HUES48 (cell line): ENCODE measurements at regions not wholly inside any gene's neighbourhood (a gene's known extent, or its start where the extent isn't known, plus 50 kb on each side); places are given as distances from the start of the nearest gene placed in this dataset.
"Not testable (repeated sequence)": the region's sequence is repeated elsewhere in the genome, so short reads cannot be mapped to it uniquely, and the experiment has no call there.

Experiments used
- H3K27ac ChIP-seq: one replicate; pipeline ENCODE4 v1.7.0; 2013; ENCODE audit warnings: low read depth, low read length, inconsistent platforms
- H3K27me3 ChIP-seq: 2 replicates; pipeline ENCODE4 v1.6.1; 2013; ENCODE audit warnings: mild to moderate bottlenecking, low read length; ENCODE audit not compliant: control insufficient read depth, insufficient read depth
- H3K36me3 ChIP-seq: 2 replicates; pipeline ENCODE4 v1.6.1; 2013; ENCODE audit warnings: low read length; ENCODE audit not compliant: control insufficient read depth, insufficient read depth
- H3K4me1 ChIP-seq: 2 replicates; pipeline ENCODE4 v1.6.1; 2013; ENCODE audit warnings: mild to moderate bottlenecking, low read length; ENCODE audit not compliant: control insufficient read depth, insufficient read depth
- H3K4me3 ChIP-seq: 2 replicates; pipeline ENCODE4 v1.5.1; 2013; ENCODE audit warnings: mild to moderate bottlenecking, low read depth, low read length
- H3K9ac ChIP-seq: 2 replicates; pipeline ENCODE4 v1.6.1; 2013; ENCODE audit warnings: mild to moderate bottlenecking, low read depth, low read length, moderate library complexity
- H3K9me3 ChIP-seq: 2 replicates; pipeline ENCODE4 v1.6.1; 2013; ENCODE audit warnings: low read length; ENCODE audit not compliant: control insufficient read depth, insufficient read depth

DNA sequence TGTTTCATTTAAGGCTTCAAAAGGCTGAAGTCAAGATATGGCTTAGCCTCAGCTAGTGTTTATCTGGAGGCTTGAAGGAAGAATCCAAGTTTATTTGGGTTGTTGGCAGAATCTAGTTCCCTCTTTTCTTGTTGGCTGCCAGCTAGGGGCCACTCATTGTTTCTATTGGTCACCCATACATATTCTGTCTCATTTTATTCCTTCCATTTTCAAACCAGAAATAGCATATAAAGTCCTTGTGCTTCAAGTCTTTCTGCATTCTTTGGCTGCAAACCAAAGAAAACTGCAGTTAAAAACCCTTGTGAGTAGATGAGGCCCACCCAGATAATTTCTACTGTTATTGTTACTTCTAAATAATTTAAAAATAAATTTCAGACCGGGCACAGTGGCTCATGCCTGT, 301.7 kb downstream of the OXSM start:
- H3K27ac ChIP-seq, result no peak overlapping the region
- no peak overlapping the region for H3K9ac ChIP-seq
- peaks cover 30% of the 10 kb centered on the region for H3K9me3 ChIP-seq
- no peaks in the 10 kb centered on the region for H3K36me3 ChIP-seq
- H3K4me3 ChIP-seq, result no peak overlapping the region
- H3K27me3 ChIP-seq, result no peaks in the 10 kb centered on the region
- H3K4me1 ChIP-seq, result no peaks in the 10 kb centered on the region

DNA sequence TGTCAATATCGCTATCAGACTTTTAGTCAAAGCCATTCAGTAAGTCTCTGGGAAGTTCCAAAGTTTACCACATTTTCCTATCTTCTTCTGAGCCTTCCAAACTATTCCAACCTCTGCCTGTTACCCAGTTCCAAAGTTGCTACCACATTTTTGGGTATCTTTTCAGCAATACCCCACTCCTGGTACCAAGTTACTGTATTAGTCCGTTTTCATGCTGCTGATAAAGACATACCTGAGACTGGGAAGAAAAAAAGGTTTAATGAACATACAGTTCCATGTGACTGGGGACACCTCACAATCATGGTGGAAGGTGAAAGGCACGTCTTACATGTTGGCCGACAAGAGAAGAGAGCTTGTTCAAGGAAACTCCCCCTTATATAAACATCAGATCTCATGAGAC, 307.2 kb downstream of the OXSM start:
- not testable (repeated sequence) for H3K27me3 ChIP-seq, H3K4me3 ChIP-seq, H3K27ac ChIP-seq, H3K9ac ChIP-seq, H3K4me1 ChIP-seq, H3K36me3 ChIP-seq, H3K9me3 ChIP-seq

DNA sequence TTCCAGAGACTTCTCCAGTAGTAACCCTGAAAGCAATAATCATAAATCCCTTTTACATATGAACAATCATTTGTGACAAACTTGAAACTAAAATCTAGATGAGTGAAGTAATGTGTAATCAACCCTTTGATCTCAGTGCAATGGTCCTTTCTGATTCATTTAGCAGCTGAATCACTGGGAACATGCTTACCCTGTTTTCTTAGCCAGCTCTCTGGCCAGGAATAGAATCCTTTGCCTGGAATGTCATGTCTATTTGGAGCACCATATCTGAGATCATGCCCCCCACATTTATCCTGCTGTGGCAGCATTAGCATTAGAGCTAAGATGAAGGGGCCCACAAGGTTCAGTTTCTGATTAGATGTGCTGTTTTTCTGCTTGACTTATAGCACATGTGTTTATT, 309.8 kb downstream of the OXSM start:
- peaks cover 2% of the 10 kb centered on the region; the same call in 1 of the 2 replicates for H3K4me1 ChIP-seq
- no peak overlapping the region for H3K27ac ChIP-seq
- H3K9me3 ChIP-seq, result peaks cover 9% of the 10 kb centered on the region; the same call in 1 of the 2 replicates
- no peak overlapping the region for H3K9ac ChIP-seq
- no peaks in the 10 kb centered on the region for H3K27me3 ChIP-seq
- no peak overlapping the region for H3K4me3 ChIP-seq
- no peaks in the 10 kb centered on the region for H3K36me3 ChIP-seq

DNA sequence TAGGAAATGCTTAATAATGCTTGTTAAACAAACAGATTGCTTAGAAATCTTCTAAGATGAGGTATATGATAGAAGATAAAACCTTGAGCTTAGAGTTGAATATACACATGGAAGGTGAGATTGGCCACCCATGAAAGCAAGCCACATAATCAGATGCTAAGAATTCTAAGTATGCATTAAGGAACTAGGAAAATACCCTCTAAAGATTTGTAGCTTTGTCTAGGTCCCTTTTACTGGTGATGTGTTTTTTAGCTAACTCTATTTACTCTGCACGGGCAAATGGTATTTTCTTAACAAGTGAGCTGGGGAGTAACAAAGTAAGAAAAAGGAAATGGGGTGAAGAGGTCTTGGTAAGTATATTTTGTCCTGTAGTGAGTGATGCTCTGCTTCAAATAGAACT, 310.3 kb downstream of the OXSM start:
- H3K4me1 ChIP-seq, result peaks cover 7% of the 10 kb centered on the region; the same call in 1 of the 2 replicates
- no peak overlapping the region for H3K9ac ChIP-seq
- H3K9me3 ChIP-seq, result peaks cover 9% of the 10 kb centered on the region; the same call in 1 of the 2 replicates
- H3K27me3 ChIP-seq, result no peaks in the 10 kb centered on the region
- H3K27ac ChIP-seq, result no peak overlapping the region
- H3K36me3 ChIP-seq, result no peaks in the 10 kb centered on the region
- H3K4me3 ChIP-seq, result no peak overlapping the region

DNA sequence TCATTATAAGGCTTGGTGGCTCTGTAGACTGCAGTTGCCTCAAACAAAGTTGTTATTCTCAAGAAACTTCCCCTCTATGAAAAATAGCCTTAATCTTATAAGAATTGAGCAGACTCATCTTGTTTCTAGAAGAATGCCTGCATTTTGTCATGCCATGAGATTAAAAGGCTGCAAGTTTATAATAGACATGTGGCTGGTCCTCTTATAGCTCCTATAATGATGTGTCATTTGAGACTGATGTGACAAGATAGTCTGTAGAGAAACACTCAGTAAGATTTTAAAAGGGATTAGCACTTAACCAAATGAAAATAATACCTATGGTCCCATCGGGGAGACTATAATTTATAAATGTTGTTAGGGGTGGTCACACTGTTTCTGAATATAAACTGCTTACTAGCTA, 312.5 kb downstream of the OXSM start:
- Histone ChIP-seq H3K27ac (no peak overlapping the region), H3K9ac (no peak overlapping the region), H3K27me3 (no peaks in the 10 kb centered on the region), H3K4me1 (peaks cover 15% of the 10 kb centered on the region), H3K4me3 (no peak overlapping the region), H3K36me3 (no peaks in the 10 kb centered on the region), H3K9me3 (0 out of 2 replicates have a peak, but pooled peaks cover 5% of the 10 kb centered on the region)

DNA sequence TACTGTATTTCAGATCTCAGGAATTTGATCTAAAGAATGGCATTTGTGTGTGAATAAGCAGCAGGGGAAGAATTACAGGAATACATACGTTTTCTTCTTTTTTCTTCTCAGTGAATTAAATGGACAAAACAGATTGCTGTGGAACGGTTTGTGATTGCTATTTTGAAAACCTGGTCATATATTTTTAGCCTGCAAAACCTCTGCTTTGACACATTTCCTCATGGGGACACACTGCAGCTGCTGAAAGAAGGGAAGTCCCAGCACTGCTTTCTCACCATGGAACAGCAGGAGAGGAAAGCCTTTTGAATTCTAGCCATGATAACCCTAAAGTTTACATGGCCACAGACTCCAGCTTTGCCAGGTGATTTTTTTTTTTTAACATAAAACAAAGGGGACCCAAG, 315.0 kb downstream of the OXSM start:
- Histone ChIP-seq H3K27ac (no peak overlapping the region), H3K4me1 (peaks cover 15% of the 10 kb centered on the region), H3K27me3 (no peaks in the 10 kb centered on the region), H3K36me3 (no peaks in the 10 kb centered on the region), H3K4me3 (no peak overlapping the region), H3K9ac (no peak overlapping the region), H3K9me3 (no peaks in the 10 kb centered on the region)

DNA sequence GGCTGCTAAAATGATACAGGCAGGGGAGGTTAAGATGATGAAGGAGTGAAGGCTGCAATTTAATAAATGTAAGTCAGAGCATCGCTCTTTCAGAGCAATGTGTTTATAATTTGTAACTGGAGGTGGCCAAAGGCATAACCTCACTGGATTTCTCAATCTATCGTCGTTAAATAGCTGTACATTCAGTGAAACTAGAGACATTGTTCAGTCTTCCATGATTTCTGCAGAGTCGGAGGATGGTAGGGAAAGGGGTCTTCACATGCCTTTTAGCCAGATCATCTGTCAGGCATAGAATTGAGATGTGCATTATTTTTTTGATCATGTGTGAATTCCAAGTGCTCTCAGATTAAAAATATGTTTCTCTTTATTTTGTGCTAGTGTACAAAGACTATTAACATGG, 315.4 kb downstream of the OXSM start:
- Histone ChIP-seq H3K4me3 (no peak overlapping the region), H3K4me1 (peaks cover 15% of the 10 kb centered on the region), H3K9me3 (no peaks in the 10 kb centered on the region), H3K27me3 (no peaks in the 10 kb centered on the region), H3K36me3 (no peaks in the 10 kb centered on the region), H3K27ac (no peak overlapping the region), H3K9ac (no peak overlapping the region)

DNA sequence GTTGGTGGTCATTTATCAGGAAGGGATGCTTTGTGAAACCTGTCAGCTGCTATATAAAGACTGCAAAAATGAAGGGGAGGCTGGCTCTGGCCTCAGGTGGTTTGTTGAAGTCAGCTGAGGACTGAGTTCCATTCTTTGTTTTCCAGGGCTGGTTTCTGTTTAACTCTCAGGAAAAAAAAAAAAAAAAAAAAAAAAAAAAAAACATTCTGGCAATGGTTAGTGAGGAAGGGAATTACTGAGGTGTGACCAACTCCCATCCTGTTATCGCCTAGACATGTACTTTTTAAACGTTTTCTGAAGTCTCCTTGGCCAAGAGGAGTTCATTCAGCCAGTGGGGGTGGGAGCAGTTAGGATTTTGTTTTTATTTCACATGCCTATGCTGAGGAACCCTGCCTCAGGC, 316.3 kb downstream of the OXSM start:
- Histone ChIP-seq H3K27ac (no peak overlapping the region), H3K27me3 (no peaks in the 10 kb centered on the region), H3K4me3 (no peak overlapping the region), H3K9ac (no peak overlapping the region), H3K36me3 (no peaks in the 10 kb centered on the region), H3K9me3 (no peaks in the 10 kb centered on the region), H3K4me1 (peaks cover 15% of the 10 kb centered on the region)

DNA sequence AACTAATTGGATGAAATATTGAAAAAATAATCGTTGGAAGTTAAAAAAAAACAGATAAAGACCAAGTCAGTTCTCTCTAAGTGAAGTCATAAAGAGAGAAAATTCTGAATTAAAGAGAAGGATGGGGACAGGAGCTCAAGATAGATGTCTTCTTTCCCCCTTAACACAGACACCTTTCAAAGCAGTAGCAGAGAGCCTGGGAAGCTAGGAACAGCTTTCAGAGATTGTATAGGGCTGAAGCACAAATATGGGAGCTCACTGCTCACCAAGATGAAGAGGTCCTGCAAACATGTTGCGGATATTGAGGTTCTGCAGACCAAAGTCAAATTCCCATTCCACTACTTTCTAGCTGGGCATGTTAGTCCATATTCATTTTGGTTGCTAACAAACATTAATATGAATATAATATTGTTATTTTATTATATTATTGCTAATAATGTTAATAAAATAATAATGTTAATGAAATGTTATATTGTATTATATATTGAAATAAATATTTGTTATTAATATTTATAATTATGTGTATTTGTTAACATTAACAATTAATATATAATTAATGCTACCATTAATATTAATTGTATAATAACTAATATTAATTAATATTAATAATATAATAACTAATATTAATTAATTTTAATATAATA, 319.1 kb downstream of the OXSM start:
- Histone ChIP-seq H3K9ac (no peak overlapping the region), H3K4me3 (no peak overlapping the region), H3K4me1 (peaks cover 15% of the 10 kb centered on the region), H3K36me3 (no peaks in the 10 kb centered on the region), H3K27ac (no peak overlapping the region), H3K27me3 (no peaks in the 10 kb centered on the region), H3K9me3 (no peaks in the 10 kb centered on the region)

DNA sequence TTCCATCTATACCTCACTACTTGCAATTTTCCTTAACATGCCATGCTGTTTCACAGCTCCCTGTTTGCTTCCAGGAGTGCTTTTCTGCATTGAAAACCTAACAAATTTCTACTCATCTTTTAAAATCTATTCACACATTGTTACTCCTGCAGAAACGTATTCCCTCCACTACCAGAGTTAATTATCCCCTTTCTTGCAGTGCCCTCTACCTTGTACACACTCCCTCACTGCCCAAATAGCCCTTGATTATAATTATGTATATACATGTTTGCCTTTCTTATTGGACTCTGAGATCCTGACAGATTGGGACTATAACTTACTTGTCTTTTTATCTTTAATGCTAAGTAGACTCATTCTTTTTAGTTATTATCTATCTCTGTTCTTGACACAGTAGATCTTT, 325.0 kb downstream of the OXSM start:
- Histone ChIP-seq H3K9ac (no peak overlapping the region), H3K4me3 (no peak overlapping the region), H3K4me1 (peaks cover 3% of the 10 kb centered on the region; the same call in 1 of the 2 replicates), H3K27me3 (no peaks in the 10 kb centered on the region), H3K9me3 (no peaks in the 10 kb centered on the region), H3K36me3 (no peaks in the 10 kb centered on the region), H3K27ac (no peak overlapping the region)

DNA sequence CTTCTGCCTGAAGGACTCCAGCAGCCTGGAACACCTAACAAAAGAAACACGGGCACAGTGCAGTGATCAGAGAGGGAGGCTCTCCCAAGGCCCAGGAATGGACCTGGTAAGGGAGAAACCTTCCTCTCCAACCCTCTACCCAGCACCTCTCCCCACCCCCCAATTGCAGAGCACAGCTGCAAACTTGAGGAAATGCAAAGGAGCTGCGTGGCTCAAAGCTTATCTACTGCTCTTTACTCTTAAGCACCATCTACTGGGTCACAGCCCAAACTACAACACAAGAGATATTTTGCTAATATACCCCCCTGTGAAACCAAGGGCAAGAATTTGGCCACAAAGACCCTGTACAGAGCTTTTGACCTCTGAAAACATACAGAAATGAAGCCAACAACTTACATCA, 328.3 kb downstream of the OXSM start:
- H3K36me3 ChIP-seq, result no peaks in the 10 kb centered on the region

More for the DNA sequence above, 328.3 kb downstream of the OXSM start:
- no peak overlapping the region for H3K9ac ChIP-seq
- H3K9me3 ChIP-seq, result no peaks in the 10 kb centered on the region
- no peaks in the 10 kb centered on the region for H3K27me3 ChIP-seq
- H3K4me3 ChIP-seq, result no peak overlapping the region
- H3K4me1 ChIP-seq, result peaks cover 3% of the 10 kb centered on the region; the same call in 1 of the 2 replicates
- H3K27ac ChIP-seq, result no peak overlapping the region
